Left ventricle myocardium inferior (tissue), 1 donor: ENCODE measurements at regions not wholly inside any gene's neighbourhood (a gene's known extent, or its start where the extent isn't known, plus 50 kb on each side); places are given as distances from the start of the nearest gene placed in this dataset.

Experiments used
- DNase-seq: peaks from one replicate; pipeline ENCODE4 v3.0.0-alpha.2; 2020
- H3K27ac ChIP-seq: fragments of 200-600 bp; replicated peaks from 2 replicates; pipeline ENCODE4 v1.8.0; 2021
- H3K27me3 ChIP-seq: fragments of 200-600 bp; 2 replicates; pipeline ENCODE4 v1.8.0; 2021; ENCODE audit warnings: low read depth
- H3K36me3 ChIP-seq: fragments of 200-600 bp; 2 replicates; pipeline ENCODE4 v1.8.0; 2021
- H3K4me1 ChIP-seq: fragments of 200-600 bp; 2 replicates; pipeline ENCODE4 v1.8.0; 2021
- H3K4me3 ChIP-seq: fragments of 200-600 bp; 2 replicates; pipeline ENCODE4 v1.8.0; 2021; ENCODE audit warnings: mild to moderate bottlenecking, moderate library complexity
- H3K9me3 ChIP-seq: fragments of 200-600 bp; replicated peaks from 2 replicates; pipeline ENCODE4 v1.8.0; 2021
- CTCF ChIP-seq: fragments of 200-600 bp; IDR thresholded peaks from 2 replicates; pipeline ENCODE4 v1.8.0; 2021; ENCODE audit warnings: antibody characterized with exemption, mild to moderate bottlenecking, borderline replicate concordance
- intact Hi-C: fragments of 100-400 bp; cut with micrococcal nuclease; formaldehyde crosslinking; loops from one replicate; pipeline ENCODE4 v1.11.0; 2022
- donor health status: DM: no; HTN: yes; CAD: no; lungs with severe emphysema.

GRCh38 chr18:47469576-47469975 lies 218.1 kb upstream of the SKOR2 start:
- no peak for TF ChIP-seq CTCF
- Histone ChIP-seq H3K4me3 (no peak overlapping the region), H3K9me3 (no peaks in the 10 kb centered on the region), H3K36me3 (no peaks in the 10 kb centered on the region), H3K27ac (no peak overlapping the region), H3K4me1 (no peaks in the 10 kb centered on the region), H3K27me3 (peaks cover 28% of the 10 kb centered on the region)
- no peak for DNase-seq
- intact Hi-C loops, result no loop called here

GRCh38 chr18:47461977-47462376 lies 210.5 kb upstream of the SKOR2 start:
- DNase-seq, result no peak
- no peak for TF ChIP-seq CTCF
- Histone ChIP-seq H3K4me1 (no peaks in the 10 kb centered on the region), H3K9me3 (no peaks in the 10 kb centered on the region), H3K4me3 (no peak overlapping the region), H3K27me3 (peaks cover 45% of the 10 kb centered on the region), H3K36me3 (no peaks in the 10 kb centered on the region), H3K27ac (no peak overlapping the region)
- intact Hi-C loops, result no loop called here

GRCh38 chr18:47461406-47461948 lies 210.0 kb upstream of the SKOR2 start:
- no peak for TF ChIP-seq CTCF
- Histone ChIP-seq H3K27me3 (peaks cover 47% of the 10 kb centered on the region), H3K36me3 (no peaks in the 10 kb centered on the region), H3K27ac (no peak overlapping the region), H3K9me3 (no peaks in the 10 kb centered on the region), H3K4me3 (no peak overlapping the region), H3K4me1 (no peaks in the 10 kb centered on the region)
- intact Hi-C loops, result no loop called here
- DNase-seq, result no peak

- intact Hi-C loops, result no loop called here
- Histone ChIP-seq H3K36me3 (no peaks in the 10 kb centered on the region), H3K27ac (no peak overlapping the region), H3K4me3 (no peak overlapping the region), H3K9me3 (no peaks in the 10 kb centered on the region), H3K27me3 (peaks cover 61% of the 10 kb centered on the region), H3K4me1 (no peaks in the 10 kb centered on the region)
- DNase-seq, result no peak
- TF ChIP-seq CTCF, result no peak
These were observed 207.0 kb upstream of the SKOR2 start for GRCh38 chr18:47458483-47458882.

GRCh38 chr18:47457614-47458013 lies 206.2 kb upstream of the SKOR2 start:
- Histone ChIP-seq H3K27ac (no peak overlapping the region), H3K27me3 (peaks cover 61% of the 10 kb centered on the region), H3K4me3 (no peak overlapping the region), H3K4me1 (no peaks in the 10 kb centered on the region), H3K36me3 (no peaks in the 10 kb centered on the region), H3K9me3 (no peaks in the 10 kb centered on the region)
- no peak for TF ChIP-seq CTCF
- no peak for DNase-seq
- intact Hi-C loops, result no loop called here

- Histone ChIP-seq H3K36me3 (no peaks in the 10 kb centered on the region), H3K27me3 (peaks cover 28% of the 10 kb centered on the region), H3K9me3 (no peaks in the 10 kb centered on the region), H3K27ac (no peak overlapping the region), H3K4me3 (no peak overlapping the region), H3K4me1 (no peaks in the 10 kb centered on the region)
- no peak for DNase-seq
- intact Hi-C loops, result no loop called here
- TF ChIP-seq CTCF, result no peak
These were observed 201.6 kb upstream of the SKOR2 start for GRCh38 chr18:47453038-47453437.
